Smooth muscle cell (in vitro differentiated cells): ENCODE measurements at regions not wholly inside any gene's neighbourhood (a gene's known extent, or its start where the extent isn't known, plus 50 kb on each side); places are given as distances from the start of the nearest gene placed in this dataset.

Experiments used
- DNase-seq: peaks from one replicate; lab custom pipeline; 2025; ENCODE audit not compliant: unreplicated experiment; lab: John Stamatoyannopoulos, UW
- H2AFZ ChIP-seq: fragments of 200-600 bp; sonication (generic); 2 replicates; pipeline ENCODE4 v1.6.0; 2016; ENCODE audit warnings: antibody characterized with exemption, low read depth, mild to moderate bottlenecking
- H3F3A ChIP-seq: fragments of 200-600 bp; sonication (generic); 2 replicates; pipeline ENCODE4 v1.6.0; 2017; ENCODE audit warnings: antibody characterized with exemption, low read depth
- H3K27ac ChIP-seq: fragments of 200-600 bp; sonication (generic); 2 replicates; pipeline ENCODE4 v1.5.1; 2016; ENCODE audit warnings: low read depth, mild to moderate bottlenecking
- H3K27me3 ChIP-seq: fragments of 200-600 bp; sonication (generic); 2 replicates; pipeline ENCODE4 v1.6.1; 2016; ENCODE audit warnings: low read depth, mild to moderate bottlenecking
- H3K36me3 ChIP-seq: fragments of 200-600 bp; sonication (generic); 2 replicates; pipeline ENCODE4 v1.5.1; 2016; ENCODE audit warnings: low read depth
- H3K4me1 ChIP-seq: fragments of 200-600 bp; sonication (generic); 2 replicates; pipeline ENCODE4 v1.5.1; 2016; ENCODE audit warnings: low read depth
- H3K4me2 ChIP-seq: fragments of 200-600 bp; sonication (generic); 2 replicates; pipeline ENCODE4 v1.6.0; 2016; ENCODE audit warnings: mild to moderate bottlenecking
- H3K4me3 ChIP-seq: fragments of 200-600 bp; sonication (generic); 2 replicates; pipeline ENCODE4 v1.5.1; 2016; ENCODE audit warnings: mild to moderate bottlenecking
- H3K79me2 ChIP-seq: fragments of 200-600 bp; sonication (generic); 2 replicates; pipeline ENCODE4 v1.6.0; 2016; ENCODE audit warnings: low read depth, mild to moderate bottlenecking
- H3K9ac ChIP-seq: fragments of 200-600 bp; sonication (generic); 2 replicates; pipeline ENCODE4 v1.6.0; 2016; ENCODE audit warnings: low read depth
- H3K9me3 ChIP-seq: fragments of 200-600 bp; sonication (generic); replicated peaks from 2 replicates; pipeline ENCODE4 v1.5.1; 2016; ENCODE audit warnings: low read depth
- H4K20me1 ChIP-seq: fragments of 200-600 bp; sonication (generic); 2 replicates; pipeline ENCODE4 v1.6.0; 2016; ENCODE audit warnings: low read depth
- CTCF ChIP-seq: fragments of 200-600 bp; sonication (generic); IDR thresholded peaks from 2 replicates; pipeline ENCODE4 v1.5.1; 2017; ENCODE audit warnings: borderline replicate concordance, mild to moderate bottlenecking, antibody characterized with exemption; ENCODE audit not compliant: insufficient read depth, poor library complexity, severe bottlenecking
- WGBS: methylation state at CpG from one replicate; pipeline ENCODE4 v1.1.7; 2016; ENCODE audit warnings: low lambda C conversion rate; 5-methylcytosine and 5-hydroxymethylcytosine counted together

- Histone ChIP-seq H3K27me3 (no peaks in the 10 kb centered on the region), H3K4me2 (no peak overlapping the region), H4K20me1 (no peaks in the 10 kb centered on the region), H3K9me3 (no peaks in the 10 kb centered on the region), H3K36me3 (no peaks in the 10 kb centered on the region), H2AFZ (no peak overlapping the region), H3K79me2 (no peaks in the 10 kb centered on the region), H3K27ac (no peak overlapping the region), H3F3A (peaks cover 7% of the 10 kb centered on the region), H3K4me3 (no peak overlapping the region), H3K9ac (no peak overlapping the region), H3K4me1 (peaks cover 9% of the 10 kb centered on the region)
- WGBS = 88% methylated on average over 9 of the region's 9 CpGs
- TF ChIP-seq CTCF = no peak
- DNase-seq = no peak
Measured at GRCh38 chr6:14716499-14717146, 529.2 kb upstream of the JARID2 start.

DNA sequence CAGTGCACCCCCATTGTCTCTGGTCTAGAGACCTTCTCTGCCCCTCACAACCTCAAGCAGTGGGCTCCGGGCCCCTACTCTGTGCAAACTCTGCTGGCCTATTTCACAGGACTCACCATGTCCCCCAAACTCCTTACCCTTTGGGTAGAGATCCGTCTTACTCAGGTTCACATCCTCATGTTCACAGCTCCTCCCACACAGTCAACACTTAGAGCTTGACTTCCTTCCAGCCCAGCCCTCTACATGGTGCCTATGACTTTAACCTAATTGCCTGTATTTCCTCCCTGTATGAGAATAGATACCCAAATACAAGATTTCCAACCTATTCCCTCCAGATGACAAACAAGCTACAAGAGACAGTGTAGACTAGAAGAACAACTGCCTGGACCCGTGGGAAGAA is 528.6 kb upstream of the JARID2 start:
- Histone ChIP-seq H3K36me3 (no peaks in the 10 kb centered on the region), H3K4me2 (no peak overlapping the region), H3K79me2 (no peaks in the 10 kb centered on the region), H3K9ac (no peak overlapping the region), H3F3A (peaks cover 5% of the 10 kb centered on the region), H3K27me3 (no peaks in the 10 kb centered on the region), H4K20me1 (no peaks in the 10 kb centered on the region), H3K27ac (no peak overlapping the region), H3K4me3 (no peak overlapping the region), H2AFZ (no peak overlapping the region), H3K4me1 (peaks cover 9% of the 10 kb centered on the region), H3K9me3 (no peaks in the 10 kb centered on the region)
- 96% methylated on average over 3 of the region's 3 CpGs for WGBS
- no peak for DNase-seq
- TF ChIP-seq CTCF = no peak

DNA sequence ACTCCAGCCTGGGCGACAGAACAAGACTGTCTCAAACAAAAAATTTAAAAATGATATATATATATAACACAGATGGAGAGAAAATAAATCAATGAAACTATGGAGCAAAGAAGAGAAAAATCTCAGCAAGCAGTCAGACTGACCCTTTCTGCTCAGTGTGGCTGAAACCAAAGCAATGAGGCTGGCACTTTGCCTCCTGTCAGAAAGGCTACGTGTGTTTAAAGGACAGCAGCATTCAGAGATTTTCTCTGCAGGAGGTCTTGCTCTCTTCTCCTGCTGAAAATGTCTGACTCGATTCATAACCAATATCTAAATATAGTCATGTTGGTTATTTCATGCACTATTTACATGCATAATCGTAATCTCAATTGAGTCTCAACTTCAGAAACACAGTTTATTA is 527.0 kb upstream of the JARID2 start:
- H3K27ac ChIP-seq = no peak overlapping the region
- no peaks in the 10 kb centered on the region for H3K36me3 ChIP-seq
- no peak overlapping the region for H3K4me3 ChIP-seq
- no peaks in the 10 kb centered on the region for H3K79me2 ChIP-seq
- H3K27me3 ChIP-seq = no peaks in the 10 kb centered on the region
- DNase-seq = no peak
- H4K20me1 ChIP-seq = no peaks in the 10 kb centered on the region
- H3K4me1 ChIP-seq = peaks cover 6% of the 10 kb centered on the region
- no peaks in the 10 kb centered on the region for H3K9me3 ChIP-seq
- no peaks in the 10 kb centered on the region for H3F3A ChIP-seq
- 79% methylated on average over 4 of the region's 4 CpGs for WGBS
- no peak overlapping the region for H3K4me2 ChIP-seq
- no peak for TF ChIP-seq CTCF
- no peak overlapping the region for H3K9ac ChIP-seq
- no peak overlapping the region for H2AFZ ChIP-seq

GRCh38 chr6:14719270-14719669 is 526.6 kb upstream of the JARID2 start:
- no peak overlapping the region for H3K27ac ChIP-seq
- no peak overlapping the region for H3K4me3 ChIP-seq
- peaks cover 6% of the 10 kb centered on the region for H3K4me1 ChIP-seq
- H3K36me3 ChIP-seq = no peaks in the 10 kb centered on the region
- no peak for DNase-seq
- TF ChIP-seq CTCF = no peak
- H3K4me2 ChIP-seq = no peak overlapping the region
- H3K27me3 ChIP-seq = no peaks in the 10 kb centered on the region
- 88% methylated on average over 7 of the region's 7 CpGs for WGBS
- no peak overlapping the region for H3K9ac ChIP-seq
- no peaks in the 10 kb centered on the region for H3K79me2 ChIP-seq
- H3K9me3 ChIP-seq = no peaks in the 10 kb centered on the region
- H3F3A ChIP-seq = no peaks in the 10 kb centered on the region
- no peaks in the 10 kb centered on the region for H4K20me1 ChIP-seq
- no peak overlapping the region for H2AFZ ChIP-seq
